GM12872 (cell line): ENCODE measurements at regions not wholly inside any gene's neighbourhood (a gene's known extent, or its start where the extent isn't known, plus 50 kb on each side); places are given as distances from the start of the nearest gene placed in this dataset.

Experiments used
- CTCF ChIP-seq: IDR thresholded peaks from 3 replicates; pipeline ENCODE4 v1.5.1; 2011; ENCODE audit warnings: low read depth, mild to moderate bottlenecking, low read length, moderate library complexity; ENCODE audit not compliant: insufficient read depth

- no peak for TF ChIP-seq CTCF
These were observed 490.9 kb downstream of the NPHP4 start for GRCh38 chr1:5501206-5501930.

GRCh38 chr1:5500541-5500940, 491.7 kb downstream of the NPHP4 start:
- TF ChIP-seq CTCF = no peak

- TF ChIP-seq CTCF = no peak
These were observed 494.7 kb downstream of the NPHP4 start for GRCh38 chr1:5497503-5497902.

GRCh38 chr1:5495596-5496410, 496.4 kb downstream of the NPHP4 start:
- TF ChIP-seq CTCF = no peak

GRCh38 chr1:5494518-5494917, 497.7 kb downstream of the NPHP4 start:
- TF ChIP-seq CTCF = no peak

GRCh38 chr1:5493851-5494311, 498.3 kb downstream of the NPHP4 start:
- TF ChIP-seq CTCF = no peak

- no peak for TF ChIP-seq CTCF
These were observed 498.9 kb downstream of the NPHP4 start for GRCh38 chr1:5493275-5493674.
